ENCODE measurements at regions not wholly inside any gene's neighbourhood (a gene's known extent, or its start where the extent isn't known, plus 50 kb on each side); places are given as distances from the start of the nearest gene placed in this dataset.

- Mint-ChIP-seq H3K36me3 (ENCODE audit: insufficient read depth in 1 of 3, low read depth in 3 of 3) (no peaks in the 10 kb centered on the region), H3K9me3 (no peaks in the 10 kb centered on the region), H3K27ac (no peak overlapping the region), H3K27me3 (ENCODE audit: low read depth) (peaks cover 6% of the 10 kb centered on the region), H3K4me3 (no peak overlapping the region), H3K4me1 (no peaks in the 10 kb centered on the region)
- Histone ChIP-seq H3K79me2 (ENCODE audit: insufficient read depth, low read length) (no peaks in the 10 kb centered on the region), H4K8ac (replicated peaks; ENCODE audit: insufficient read length, low read depth, low read length) (no peak overlapping the region), H2AFZ (ENCODE audit: low read length) (no peak overlapping the region), H3K4ac (ENCODE audit: low read depth, low read length) (no peak overlapping the region), H4K20me1 (ENCODE audit: control insufficient read depth, insufficient read depth, insufficient read length) (no peaks in the 10 kb centered on the region), H3K4me2 (ENCODE audit: insufficient read depth, insufficient read length, low read length) (no peak overlapping the region), H3K9ac (ENCODE audit: extremely low read depth, insufficient read length, low read length) (no peak overlapping the region), H3K4me1 (ENCODE audit: insufficient read depth, low read length) (no peaks in the 10 kb centered on the region), H3K14ac (ENCODE audit: insufficient read depth, low read length) (no peak overlapping the region), H2BK20ac (ENCODE audit: low read depth, low read length, poor library complexity, severe bottlenecking) (no peak overlapping the region), H3K18ac (ENCODE audit: insufficient read length, low read depth, low read length) (no peak overlapping the region), H2BK120ac (ENCODE audit: low read depth, low read length, poor library complexity, severe bottlenecking) (no peak overlapping the region), H3K23ac (ENCODE audit: insufficient read length, low read depth, low read length) (no peak overlapping the region), H3K27ac (ENCODE audit: insufficient read length, low read depth, low read length) (no peak overlapping the region), H2AK5ac (ENCODE audit: insufficient read length, low read length) (no peak overlapping the region), H4K5ac (ENCODE audit: insufficient read length, low read depth, low read length) (no peak overlapping the region), H3T11ph (ENCODE audit: low read length) (no peak overlapping the region), H4K91ac (ENCODE audit: insufficient read length, low read depth, low read length) (no peak overlapping the region), H3K9me3 (ENCODE audit: control insufficient read depth, low read depth, low read length) (no peaks in the 10 kb centered on the region), H2BK15ac (ENCODE audit: low read depth, low read length) (no peak overlapping the region), H2BK5ac (ENCODE audit: insufficient read length, low read length) (no peak overlapping the region), H3K56ac (ENCODE audit: insufficient read length, low read depth, low read length) (no peak overlapping the region), H3K23me2 (ENCODE audit: insufficient read length, low read depth, low read length, poor library complexity, severe bottlenecking) (no peaks in the 10 kb centered on the region), H3K79me1 (ENCODE audit: insufficient read depth, low read depth, low read length, poor library complexity, severe bottlenecking) (no peaks in the 10 kb centered on the region), H2BK12ac (ENCODE audit: insufficient read length, low read depth, low read length) (no peak overlapping the region), H3K27me3 (ENCODE audit: insufficient read depth, low read length) (no peaks in the 10 kb centered on the region)
- no peak for DNase-seq
- no CpG with 5 or more reads among the region's 1 CpG for WGBS (ENCODE audit: extremely low coverage, insufficient read length, low lambda C conversion rate)
- TF ChIP-seq CTCF (conservative IDR thresholded peaks at IDR 0.05), result no peak
Observed at GRCh38 chr12:63206494-63206893, 55.5 kb upstream of the AVPR1A start.
